Lower leg skin (tissue), 3 donors: ENCODE measurements at regions not wholly inside any gene's neighbourhood (a gene's known extent, or its start where the extent isn't known, plus 50 kb on each side); places are given as distances from the start of the nearest gene placed in this dataset.

ENCODE experiments used
- CTCF ChIP-seq, 3 donors: fragments of 450-650 bp; IDR thresholded peaks; one replicate each; pipeline ENCODE4 v1.5.1; 2016; ENCODE audit warnings: antibody characterized with exemption in 3 of 3, mild to moderate bottlenecking in 3 of 3, moderate library complexity in 2 of 3
- POLR2A ChIP-seq, 2 donors: fragments of 450-650 bp; IDR thresholded peaks; one replicate each; pipeline ENCODE4 v1.6.1; 2016 to 2017; ENCODE audit warnings: antibody characterized with exemption in 2 of 2, mild to moderate bottlenecking in 1 of 2, moderate library complexity in 1 of 2

- no peak for TF ChIP-seq CTCF (IDR thresholded peaks at IDR 0.05)
- no peak for TF ChIP-seq POLR2A (IDR thresholded peaks at IDR 0.05)
Observed at GRCh38 chr18:60978338-60978737, 354.9 kb upstream of the CDH20 start.
